Superior temporal gyrus (tissue), 1 donor: ENCODE measurements at regions not wholly inside any gene's neighbourhood (a gene's known extent, or its start where the extent isn't known, plus 50 kb on each side); places are given as distances from the start of the nearest gene placed in this dataset.
A peak's percentile ranks its signal among the peaks of the same experiment; 100 is the strongest.

Source experiments
- DNase-seq: peaks from one replicate; pipeline ENCODE4 v3.0.0-alpha.2; 2016; ENCODE audit errors: extremely low spot score

DNA sequence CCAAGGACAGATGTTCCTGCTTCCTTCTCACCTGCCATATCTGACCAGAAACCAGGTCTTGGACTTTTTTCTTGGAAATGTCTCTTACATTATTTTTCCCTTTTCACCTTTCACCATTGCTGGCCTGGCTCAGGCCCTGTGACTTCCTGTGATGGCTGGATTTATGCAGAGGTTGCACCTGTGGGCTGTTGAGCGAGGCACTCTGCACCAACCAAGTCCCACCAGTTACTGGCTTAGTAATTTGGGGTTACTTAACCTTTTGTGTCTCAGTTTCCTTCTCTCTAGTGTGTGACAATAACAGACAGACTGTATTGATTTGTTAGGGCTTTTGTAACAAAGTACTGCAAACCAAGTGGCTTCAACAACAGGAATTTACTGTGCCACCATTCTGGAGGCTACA, 110.0 kb downstream of the INSIG2 start:
- no peak for DNase-seq

DNA sequence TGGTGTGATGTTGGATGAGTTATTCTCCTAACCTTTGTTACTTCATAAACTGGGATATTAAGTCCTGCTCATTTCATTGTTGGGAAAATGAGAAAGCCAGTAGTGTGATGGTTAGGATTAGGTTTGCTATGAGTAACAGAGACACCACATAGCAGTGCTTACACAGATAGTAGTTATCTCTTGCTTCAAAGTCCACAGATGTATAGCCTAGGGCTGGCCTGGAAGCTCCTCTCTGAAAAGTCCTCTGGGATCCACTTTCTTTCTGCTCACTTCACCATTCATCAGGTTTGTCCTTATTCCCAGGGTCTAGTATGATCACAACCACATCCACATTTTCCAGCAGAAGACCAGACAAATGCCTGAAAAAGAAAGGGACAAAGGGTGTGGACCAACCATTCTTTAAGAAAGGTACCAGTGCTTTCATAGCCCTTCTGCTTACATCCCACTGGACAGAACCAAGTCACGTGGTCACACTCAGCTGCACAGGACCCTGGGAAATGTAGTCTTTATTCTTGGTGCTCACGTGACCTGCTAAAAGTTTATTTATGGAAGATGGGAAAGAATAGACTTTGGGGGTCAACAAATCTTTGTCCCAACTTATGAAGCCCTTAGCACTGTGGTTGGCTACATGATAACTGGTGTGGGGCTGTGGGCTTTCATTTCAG, 108.9 kb downstream of the INSIG2 start:
- DNase-seq, result no peak

DNA sequence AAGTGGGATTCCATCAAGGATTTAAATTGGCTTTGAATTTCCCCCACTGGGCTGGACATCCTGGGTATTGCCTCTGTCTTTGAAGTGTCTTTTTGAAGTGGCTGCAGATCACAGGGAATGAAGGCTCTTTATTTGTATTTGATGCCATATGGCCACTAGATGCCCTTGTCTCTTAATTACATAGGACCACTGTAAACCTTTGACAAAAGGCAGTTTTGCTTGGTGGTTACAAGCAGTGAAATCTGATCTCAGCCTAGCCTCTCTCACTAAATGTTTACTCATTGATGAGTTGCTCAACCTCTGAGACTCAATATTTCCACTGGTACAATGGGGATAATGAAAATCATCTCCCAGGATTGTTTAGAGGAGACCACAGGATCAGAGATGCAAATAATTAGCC, 102.2 kb downstream of the INSIG2 start:
- no peak for DNase-seq

DNA sequence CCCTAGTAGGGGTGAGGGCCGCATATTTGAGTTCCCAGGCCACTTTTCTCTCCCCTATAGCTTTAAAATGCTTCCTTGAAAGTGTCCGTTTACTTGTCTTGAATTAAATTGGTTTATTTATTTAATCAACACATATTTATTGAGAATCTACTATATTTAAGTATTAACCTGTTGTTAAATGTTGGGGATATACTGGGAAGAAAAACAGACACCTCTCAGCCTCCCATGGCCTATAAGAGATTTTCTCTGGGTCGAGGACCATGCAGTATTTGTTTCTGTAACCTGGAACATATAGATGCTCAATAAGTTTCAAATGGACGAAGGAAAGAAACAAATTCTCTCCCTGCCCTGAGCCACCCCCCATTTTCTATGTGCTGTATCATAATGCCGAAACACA, 98.6 kb downstream of the INSIG2 start:
- no peak for DNase-seq

DNA sequence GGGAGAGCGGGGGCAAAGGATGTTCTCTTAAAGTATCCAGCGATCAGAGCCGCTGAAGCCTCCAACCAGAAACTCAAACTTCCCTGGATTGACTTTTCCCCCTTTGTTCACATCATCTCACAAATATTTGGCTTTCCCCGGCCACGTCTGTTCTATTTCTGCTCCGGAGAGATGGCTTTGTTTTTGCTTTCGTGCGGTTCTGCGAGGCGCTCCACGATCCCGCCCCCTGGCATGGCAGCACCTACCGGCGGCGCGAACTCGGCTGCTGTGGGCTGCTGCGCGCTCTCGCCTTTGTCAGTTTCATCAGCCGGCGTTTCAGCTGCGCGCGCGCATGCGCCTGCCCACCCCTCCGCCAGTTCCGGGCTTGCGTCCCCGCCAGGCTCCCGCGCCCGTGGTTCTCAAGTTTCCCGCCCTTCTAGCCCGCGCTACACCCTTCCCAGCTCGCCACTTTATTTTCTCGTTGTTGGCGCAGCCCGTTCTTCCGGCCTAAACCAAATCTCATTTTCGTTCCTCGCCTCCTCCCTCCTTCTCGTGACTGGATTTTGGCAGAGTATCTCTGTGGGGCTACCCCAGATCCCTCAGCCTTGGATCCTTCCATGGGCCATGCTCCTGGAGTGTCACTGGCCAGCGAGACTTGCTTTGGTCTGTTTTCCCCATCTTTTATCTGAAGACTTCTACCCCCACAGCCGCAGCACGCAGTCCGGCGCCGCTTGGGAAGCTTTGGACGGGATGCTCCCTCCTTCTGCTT, 98.0 kb downstream of the INSIG2 start:
- peak; percentile 83 for DNase-seq

DNA sequence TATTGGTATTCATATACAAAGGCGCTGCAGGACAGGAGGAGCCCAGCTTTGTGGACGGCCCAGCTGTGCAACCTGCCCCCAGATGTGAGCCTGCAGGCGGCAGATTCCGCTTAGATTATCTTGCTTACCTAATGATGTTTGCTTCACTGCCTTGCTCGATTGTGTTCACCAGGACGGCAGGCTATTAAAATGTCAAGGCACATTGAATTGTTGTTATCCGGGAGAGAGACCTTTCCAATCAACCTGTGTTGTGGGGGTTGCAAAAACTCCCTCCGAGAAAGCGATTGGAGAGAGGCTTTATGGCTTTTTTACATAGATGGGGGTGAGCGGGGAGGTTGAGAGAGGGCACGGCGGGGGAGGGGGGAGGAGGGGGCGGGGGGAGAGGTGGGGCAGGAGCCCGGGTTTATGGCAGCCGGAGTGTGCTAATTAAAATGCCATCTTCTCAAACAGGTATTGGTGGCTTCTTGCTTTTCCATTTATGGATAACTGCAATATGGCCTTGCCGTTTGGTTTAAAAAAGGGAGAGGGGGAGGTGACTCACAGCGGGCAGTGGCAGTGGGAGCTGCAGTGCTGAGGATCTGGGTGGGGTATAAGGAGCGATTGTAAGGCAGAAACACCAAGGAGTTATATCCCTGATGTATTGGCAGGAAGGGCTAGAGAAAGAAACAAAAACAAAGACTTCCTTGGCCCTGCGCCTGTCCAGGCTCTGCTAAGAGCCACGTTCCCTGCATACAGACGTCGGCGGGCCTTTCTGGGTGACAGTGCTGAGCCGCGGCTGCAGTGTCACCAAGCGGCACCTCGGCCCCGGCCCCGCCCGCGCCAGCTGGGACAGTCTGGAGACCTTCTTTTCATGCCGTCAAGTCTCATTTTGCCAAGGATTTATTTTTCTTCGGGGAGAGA, 97.2 kb downstream of the INSIG2 start:
- DNase-seq, result peak; percentile 62

DNA sequence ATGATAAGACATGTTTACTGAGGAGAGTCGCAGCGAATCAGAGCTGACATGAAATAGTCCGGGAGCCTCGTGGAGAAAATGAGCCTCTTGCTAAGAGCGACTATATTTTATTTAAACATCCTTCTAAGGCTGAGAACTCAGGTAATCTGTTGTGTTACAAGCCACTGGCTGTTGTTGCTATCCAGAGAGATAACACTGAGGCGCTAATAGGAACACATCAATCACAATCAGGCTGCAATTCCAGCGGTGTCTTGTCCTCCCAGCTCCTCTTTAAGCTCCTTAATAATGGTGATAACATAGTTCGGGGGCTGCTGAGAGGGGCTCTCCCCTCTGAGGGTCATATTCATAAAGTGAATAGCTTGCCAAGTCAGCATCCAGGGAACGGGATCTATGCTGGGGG, 95.1 kb downstream of the INSIG2 start:
- DNase-seq, result no peak

DNA sequence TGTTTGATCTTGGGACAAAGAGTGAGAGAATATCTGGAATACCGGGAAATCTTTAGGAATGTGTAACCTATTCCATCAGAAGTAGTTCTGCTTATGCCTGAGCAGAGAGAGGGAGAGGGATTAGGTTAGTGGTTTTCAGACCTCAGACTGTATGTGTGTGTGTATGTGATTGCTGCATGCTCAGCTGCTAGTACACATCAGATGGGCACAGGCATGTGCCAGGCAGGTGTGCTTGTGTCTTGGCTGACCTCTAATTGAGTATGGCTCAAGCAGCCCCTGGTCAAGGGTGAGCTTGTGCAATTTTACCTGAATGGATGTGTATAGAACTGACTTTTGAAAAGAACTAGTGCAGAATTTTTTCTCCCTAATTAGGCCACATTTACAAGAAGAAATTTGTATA, 91.2 kb downstream of the INSIG2 start:
- no peak for DNase-seq

DNA sequence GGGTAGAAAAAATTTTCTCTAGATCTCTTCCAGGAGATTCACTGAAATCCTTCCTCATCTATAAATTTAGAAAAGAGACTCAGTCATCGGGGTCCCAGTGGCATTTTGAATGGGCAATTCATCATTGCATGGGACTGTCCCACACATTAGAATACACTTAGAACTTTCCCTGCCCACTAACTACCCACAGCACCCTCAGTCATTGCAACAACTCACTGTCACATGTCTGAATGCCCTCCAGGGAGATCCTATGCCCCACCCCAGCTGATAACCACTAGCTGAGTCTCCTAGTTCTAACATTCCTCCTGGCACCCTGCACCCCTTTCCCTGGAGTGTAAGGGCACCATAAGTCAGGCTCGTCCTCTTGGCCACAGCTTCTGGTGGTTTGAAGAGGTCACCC, 89.6 kb downstream of the INSIG2 start:
- no peak for DNase-seq

DNA sequence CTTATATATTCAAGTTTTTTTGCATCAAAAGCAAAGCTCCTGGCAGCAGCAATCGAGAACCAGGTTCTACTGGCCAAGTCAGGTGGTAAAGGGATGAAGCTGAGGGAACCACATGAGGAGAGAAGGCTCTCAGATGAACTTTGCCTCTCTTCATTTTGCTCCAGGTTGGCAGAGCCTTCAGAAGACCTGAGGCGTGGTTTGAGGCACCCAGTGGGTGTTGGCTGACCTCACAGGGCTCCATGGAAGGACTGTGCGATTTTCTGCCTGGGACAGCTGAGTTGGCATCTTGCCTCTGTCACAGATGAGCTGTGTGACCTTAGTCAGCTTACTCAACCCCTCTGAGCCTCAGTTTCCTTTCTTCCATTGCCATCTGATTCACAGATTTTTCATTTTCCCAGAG, 89.0 kb downstream of the INSIG2 start:
- no peak for DNase-seq

DNA sequence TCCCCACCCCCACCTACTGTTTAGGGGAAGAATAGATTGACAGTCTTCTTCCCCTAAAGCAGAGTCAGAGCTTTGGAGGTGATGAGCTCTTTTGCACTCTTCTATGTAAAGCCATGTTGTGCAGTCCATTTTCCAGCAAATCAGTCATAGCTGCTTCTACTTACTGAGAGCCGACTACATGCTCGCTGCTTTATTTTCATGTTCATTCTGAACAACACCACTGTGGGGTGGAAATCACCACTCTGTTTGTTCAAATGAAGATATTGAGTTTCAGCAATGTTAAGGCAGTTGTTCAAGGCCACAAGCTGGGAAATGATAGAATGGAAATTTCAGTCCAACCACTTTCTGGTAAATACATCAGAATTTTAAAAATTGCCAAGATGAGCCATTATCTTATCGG, 88.3 kb downstream of the INSIG2 start:
- DNase-seq, result no peak

DNA sequence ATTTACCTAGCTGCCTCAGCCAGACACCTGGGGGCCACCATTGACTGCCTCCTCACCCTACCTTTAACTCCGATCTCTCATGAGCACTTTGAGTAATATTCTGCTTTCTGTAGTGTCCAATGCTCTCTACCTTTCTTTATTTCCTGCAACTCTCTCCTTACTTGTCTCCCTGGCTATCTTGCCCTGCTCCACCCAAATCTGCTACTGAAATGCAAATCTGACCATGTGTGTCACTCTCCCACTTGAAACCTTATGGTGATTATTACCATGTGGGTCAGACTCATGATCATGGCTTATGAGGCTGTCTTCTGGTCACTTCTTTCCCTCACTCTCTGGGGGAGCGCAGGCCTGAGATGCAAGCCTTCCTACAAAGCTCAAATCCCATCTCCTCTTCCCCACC, 83.3 kb downstream of the INSIG2 start:
- no peak for DNase-seq

DNA sequence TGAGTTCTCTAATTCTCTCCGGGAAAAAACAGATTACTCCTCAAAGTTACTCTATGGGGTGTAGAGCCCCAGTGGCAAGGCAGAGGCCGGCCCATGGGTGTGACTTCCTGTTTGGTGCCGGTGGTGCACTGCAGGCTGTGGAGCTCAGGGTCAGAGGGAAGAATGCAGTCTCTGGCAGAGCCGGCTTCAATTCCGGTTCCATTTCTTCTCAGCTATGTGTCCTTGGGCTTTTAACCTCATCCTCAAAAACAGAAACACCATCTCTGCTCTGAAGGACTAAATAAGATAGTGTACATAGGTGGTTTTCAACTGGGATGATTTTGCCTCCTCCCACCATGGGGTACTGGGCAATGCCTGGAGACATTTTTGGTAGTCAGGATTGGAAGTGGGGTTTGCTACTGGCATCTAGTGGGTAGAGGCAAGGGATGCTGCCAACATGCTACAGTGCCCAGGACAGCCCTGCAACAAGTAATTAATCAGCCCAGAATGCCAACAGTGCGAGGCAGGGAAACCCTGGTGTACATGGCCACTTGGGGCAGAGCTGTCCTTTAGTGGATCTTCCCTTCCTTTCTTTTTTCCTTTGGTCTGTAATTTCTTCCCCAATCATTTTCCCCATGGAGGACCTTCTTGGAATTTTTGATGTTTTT, 81.2 kb downstream of the INSIG2 start:
- no peak for DNase-seq

DNA sequence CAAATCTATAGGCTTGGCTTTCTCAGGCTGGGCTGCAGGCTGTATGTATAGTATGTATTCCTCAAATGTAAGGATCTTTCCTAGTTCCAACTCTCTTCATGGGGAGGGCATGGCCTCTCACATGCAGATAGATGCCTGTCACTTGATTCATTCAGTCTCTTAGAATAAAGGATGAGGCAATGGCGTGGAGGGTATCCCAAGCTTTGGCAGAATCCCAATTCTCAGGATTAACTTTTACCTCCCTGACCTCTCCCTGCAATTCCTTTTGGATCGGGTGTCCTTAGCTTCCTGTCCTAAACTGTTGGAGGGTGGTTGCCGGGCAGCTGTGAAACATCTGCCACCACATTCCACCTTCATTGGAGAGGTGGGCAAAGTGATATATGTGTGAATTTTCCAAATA, 80.3 kb downstream of the INSIG2 start:
- DNase-seq, result no peak

DNA sequence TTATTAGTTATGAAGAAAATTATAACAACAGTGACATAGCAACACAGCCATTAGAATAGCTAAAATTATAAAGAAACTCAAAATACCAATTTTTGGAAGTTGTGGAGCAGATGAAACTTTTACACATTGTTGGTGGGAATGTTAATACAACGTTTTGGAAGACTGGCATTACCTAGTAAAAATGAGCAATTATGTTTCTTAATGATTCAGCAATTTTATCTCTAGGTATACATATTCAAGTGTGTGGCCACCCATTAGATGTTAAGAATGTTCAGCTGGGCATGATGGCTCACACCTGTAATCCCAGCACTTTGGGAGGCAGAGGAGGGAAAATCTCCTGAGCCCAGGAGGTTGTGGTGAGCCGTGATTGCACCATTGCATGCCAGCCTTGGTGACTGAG, 78.8 kb downstream of the INSIG2 start:
- no peak for DNase-seq

DNA sequence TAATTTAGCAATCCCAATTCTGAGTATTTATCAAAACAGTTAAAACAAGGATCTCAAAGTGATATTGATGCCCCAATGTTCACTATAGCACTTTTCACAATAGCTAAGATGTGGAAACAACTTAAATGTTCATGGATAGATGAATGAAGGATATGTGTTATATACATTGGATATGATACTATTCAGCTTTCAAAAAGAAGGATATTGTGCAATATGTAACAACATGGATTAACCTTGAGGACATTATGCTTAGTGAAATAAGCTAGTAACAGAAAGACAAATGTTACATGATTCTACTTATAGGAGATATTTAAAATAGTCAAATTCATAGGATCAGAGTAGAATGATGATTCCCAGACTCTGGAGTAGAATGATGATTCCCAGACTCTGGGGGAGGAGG, 78.0 kb downstream of the INSIG2 start:
- no peak for DNase-seq

DNA sequence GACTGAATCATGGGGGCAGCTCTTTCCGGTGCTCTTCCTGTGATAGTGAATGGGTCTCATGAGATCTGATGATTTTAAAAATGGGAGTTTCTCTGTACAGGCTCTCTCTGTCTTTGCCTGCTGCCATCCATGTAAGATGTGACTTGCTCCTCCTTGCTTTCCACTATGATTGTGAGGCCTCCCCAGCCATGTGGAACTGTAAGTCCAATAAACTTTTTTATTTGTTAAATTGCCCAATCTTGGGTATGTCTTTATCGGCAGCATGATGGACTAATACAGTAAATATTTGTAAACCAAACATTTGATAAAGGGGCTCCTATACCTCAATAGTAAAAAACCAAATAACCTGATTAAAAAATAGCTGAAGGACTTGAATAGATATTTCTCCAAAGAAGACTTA, 77.3 kb downstream of the INSIG2 start:
- no peak for DNase-seq
